ENCODE measurements at regions not wholly inside any gene's neighbourhood (a gene's known extent, or its start where the extent isn't known, plus 50 kb on each side); places are given as distances from the start of the nearest gene placed in this dataset.
A peak's percentile ranks its signal among the peaks of the same experiment; 100 is the strongest.

DNA sequence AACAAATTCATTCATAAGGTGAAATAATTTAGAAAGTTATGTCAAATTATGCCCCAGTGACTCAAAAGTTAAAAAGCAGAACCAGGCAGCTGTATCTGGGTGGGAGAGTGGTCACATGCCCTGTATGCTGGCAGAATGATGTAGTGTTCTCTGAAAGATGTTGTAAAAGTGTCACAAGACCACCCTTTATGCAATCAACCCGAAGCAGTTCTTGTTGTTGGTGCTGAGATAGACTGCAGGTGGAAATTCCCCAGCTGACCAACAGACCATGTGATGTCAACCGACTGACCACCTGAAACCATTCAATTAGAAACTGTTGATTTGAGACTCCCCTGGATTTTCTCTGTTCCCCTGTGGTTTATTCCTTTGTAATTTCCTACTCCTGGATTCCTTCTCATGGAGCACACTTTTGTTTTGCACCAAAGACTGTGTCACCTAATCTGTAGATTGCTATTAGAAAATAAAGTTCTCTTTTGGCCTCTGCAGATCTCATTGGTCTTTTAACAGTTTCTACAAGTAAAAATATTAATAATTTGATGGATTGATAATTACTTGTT is 1341.3 kb upstream of the LRRTM1 start:
- WGBS (ENCODE audit: insufficient coverage) = 100% methylated on average over 1 of the region's 2 CpGs
- Histone ChIP-seq H3K4me1 (ENCODE audit: control insufficient read depth, insufficient read depth, low read length) (no peaks in the 10 kb centered on the region), H3K9me3 (replicated peaks; ENCODE audit: control insufficient read depth, low read depth, low read length) (no peaks in the 10 kb centered on the region), H3K36me3 (ENCODE audit: control insufficient read depth, insufficient read depth, low read length) (no peaks in the 10 kb centered on the region), H3K27me3 (ENCODE audit: control insufficient read depth, insufficient read depth, low read length) (no peaks in the 10 kb centered on the region), H3K27ac (ENCODE audit: low read length) (no peak overlapping the region), H3K4me3 (ENCODE audit: low read length) (no peak overlapping the region)
- no peak for DNase-seq

DNA sequence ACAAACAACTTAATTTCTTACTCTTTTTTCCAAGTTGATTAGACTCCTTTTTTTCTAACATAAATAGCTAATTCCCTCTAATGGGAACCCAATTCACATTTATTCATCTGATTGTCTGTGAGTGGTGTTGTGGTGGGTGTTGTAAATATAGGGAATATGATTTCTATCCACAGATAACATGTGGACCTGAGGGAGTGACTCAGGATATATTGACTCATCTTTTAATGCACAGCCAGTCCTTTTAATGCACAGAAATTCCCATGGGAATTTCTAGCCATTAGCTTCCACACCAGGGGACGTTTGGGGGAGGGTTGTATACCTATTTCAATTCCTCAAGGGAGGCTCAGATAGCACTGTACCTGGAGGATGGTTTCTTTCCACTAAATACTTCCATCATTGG is 1339.6 kb upstream of the LRRTM1 start:
- WGBS (ENCODE audit: insufficient coverage) = no CpG with 5 or more reads among the region's 1 CpG
- Histone ChIP-seq H3K36me3 (ENCODE audit: control insufficient read depth, insufficient read depth, low read length) (no peaks in the 10 kb centered on the region), H3K4me1 (ENCODE audit: control insufficient read depth, insufficient read depth, low read length) (no peaks in the 10 kb centered on the region), H3K9me3 (replicated peaks; ENCODE audit: control insufficient read depth, low read depth, low read length) (no peaks in the 10 kb centered on the region), H3K27ac (ENCODE audit: low read length) (no peak overlapping the region), H3K27me3 (ENCODE audit: control insufficient read depth, insufficient read depth, low read length) (no peaks in the 10 kb centered on the region), H3K4me3 (ENCODE audit: low read length) (no peak overlapping the region)
- no peak for DNase-seq

DNA sequence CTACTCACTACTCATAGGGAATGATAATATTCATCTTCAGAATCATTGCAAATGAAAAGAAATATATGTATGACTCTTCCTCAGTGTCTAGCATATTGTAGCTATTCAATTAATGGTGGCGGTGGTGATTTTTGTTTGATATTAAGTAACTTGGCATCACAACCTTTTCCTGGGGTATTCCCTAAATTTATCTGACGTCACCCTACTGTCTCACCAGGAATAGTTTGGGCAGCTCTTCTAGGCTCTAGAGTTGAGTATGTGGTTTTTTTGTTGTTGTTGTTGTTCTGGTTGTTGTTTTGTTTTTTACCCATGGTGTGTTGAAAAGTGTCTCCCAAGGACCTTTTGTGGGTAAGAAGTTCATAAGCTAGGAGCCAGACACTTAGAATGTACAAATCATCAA is 1320.3 kb upstream of the LRRTM1 start:
- H3K4me1 ChIP-seq (ENCODE audit: control insufficient read depth, insufficient read depth, low read length) = no peaks in the 10 kb centered on the region
- no peak for DNase-seq
- H3K4me3 ChIP-seq (ENCODE audit: low read length) = no peak overlapping the region
- no peaks in the 10 kb centered on the region for H3K27me3 ChIP-seq (ENCODE audit: control insufficient read depth, insufficient read depth, low read length)
- H3K27ac ChIP-seq (ENCODE audit: low read length) = no peak overlapping the region
- no peaks in the 10 kb centered on the region for H3K9me3 ChIP-seq (replicated peaks; ENCODE audit: control insufficient read depth, low read depth, low read length)
- no CpG with 5 or more reads among the region's 2 CpGs for WGBS (ENCODE audit: insufficient coverage)
- H3K36me3 ChIP-seq (ENCODE audit: control insufficient read depth, insufficient read depth, low read length) = no peaks in the 10 kb centered on the region

DNA sequence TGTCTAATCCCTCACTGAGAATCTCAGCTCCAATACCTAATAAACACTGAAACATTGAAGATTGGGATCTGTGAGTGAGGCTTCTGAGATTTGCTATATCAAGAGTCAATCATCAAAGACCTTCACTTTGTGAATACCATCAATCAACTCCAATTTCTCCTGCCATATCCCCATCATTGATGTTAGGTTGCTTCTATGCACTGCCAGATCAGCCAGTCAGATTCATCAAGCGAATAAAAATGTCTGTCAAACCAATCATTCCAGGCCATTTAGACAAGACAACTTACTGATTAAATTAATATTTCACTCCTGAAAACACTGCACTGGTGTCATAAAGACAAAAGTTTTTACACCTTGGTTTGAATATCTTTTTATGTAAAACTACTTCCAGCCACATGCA is 1295.5 kb upstream of the LRRTM1 start:
- Histone ChIP-seq H3K4me1 (ENCODE audit: control insufficient read depth, insufficient read depth, low read length) (no peaks in the 10 kb centered on the region), H3K27me3 (ENCODE audit: control insufficient read depth, insufficient read depth, low read length) (no peaks in the 10 kb centered on the region), H3K27ac (ENCODE audit: low read length) (no peak overlapping the region), H3K9me3 (replicated peaks; ENCODE audit: control insufficient read depth, low read depth, low read length) (no peaks in the 10 kb centered on the region), H3K36me3 (ENCODE audit: control insufficient read depth, insufficient read depth, low read length) (no peaks in the 10 kb centered on the region), H3K4me3 (ENCODE audit: low read length) (no peak overlapping the region)
- WGBS (ENCODE audit: insufficient coverage) = 100% methylated on average over 1 of the region's 1 CpG
- DNase-seq = no peak

DNA sequence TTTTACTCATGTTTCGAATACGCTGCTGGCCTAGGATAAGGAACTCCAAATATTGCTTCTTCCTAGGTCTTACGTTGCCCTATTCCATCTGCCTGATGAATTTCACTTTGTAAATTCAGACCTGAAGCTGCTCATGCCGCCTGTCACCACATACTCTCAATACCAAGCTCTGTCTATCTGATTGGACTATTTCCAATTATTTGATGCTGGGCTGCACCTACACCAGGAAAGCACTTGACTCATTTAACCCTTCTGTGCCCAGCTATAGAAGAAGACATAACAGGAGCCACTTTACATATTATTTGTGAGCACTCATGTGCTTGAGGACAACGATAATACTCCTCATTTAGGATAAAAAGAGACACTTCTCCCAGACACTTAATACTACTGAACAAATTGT is 1293.9 kb upstream of the LRRTM1 start:
- Histone ChIP-seq H3K4me1 (ENCODE audit: control insufficient read depth, insufficient read depth, low read length) (no peaks in the 10 kb centered on the region), H3K4me3 (ENCODE audit: low read length) (no peak overlapping the region), H3K9me3 (replicated peaks; ENCODE audit: control insufficient read depth, low read depth, low read length) (no peaks in the 10 kb centered on the region), H3K36me3 (ENCODE audit: control insufficient read depth, insufficient read depth, low read length) (no peaks in the 10 kb centered on the region), H3K27ac (ENCODE audit: low read length) (no peak overlapping the region), H3K27me3 (ENCODE audit: control insufficient read depth, insufficient read depth, low read length) (no peaks in the 10 kb centered on the region)
- DNase-seq = no peak
- 75% methylated on average over 4 of the region's 5 CpGs for WGBS (ENCODE audit: insufficient coverage)

DNA sequence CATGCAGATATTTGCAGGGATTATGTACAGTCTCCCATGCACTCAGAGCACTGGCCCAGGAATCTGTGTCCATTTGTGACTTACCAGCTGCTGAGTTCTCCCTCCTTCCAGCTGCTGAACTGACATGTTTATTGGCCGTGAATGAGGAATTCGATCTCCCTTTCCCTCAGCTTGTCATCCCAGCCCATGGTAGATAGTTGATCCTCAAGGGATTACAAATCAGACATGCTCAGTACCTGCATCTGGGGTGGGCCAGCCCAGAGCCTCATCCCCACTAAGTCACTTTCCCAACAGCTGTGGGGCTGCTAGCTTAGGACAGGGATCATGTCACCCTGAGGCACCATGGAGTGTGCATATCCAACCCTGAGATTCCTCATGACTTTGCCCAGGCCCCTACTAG is 1284.9 kb upstream of the LRRTM1 start:
- H3K27ac ChIP-seq (ENCODE audit: low read length) = no peak overlapping the region
- peak; percentile 25 for DNase-seq
- WGBS (ENCODE audit: insufficient coverage) = 50% methylated on average over 2 of the region's 2 CpGs
- H3K4me3 ChIP-seq (ENCODE audit: low read length) = no peak overlapping the region
- H3K36me3 ChIP-seq (ENCODE audit: control insufficient read depth, insufficient read depth, low read length) = no peaks in the 10 kb centered on the region
- no peaks in the 10 kb centered on the region for H3K9me3 ChIP-seq (replicated peaks; ENCODE audit: control insufficient read depth, low read depth, low read length)
- H3K4me1 ChIP-seq (ENCODE audit: control insufficient read depth, insufficient read depth, low read length) = no peaks in the 10 kb centered on the region
- no peaks in the 10 kb centered on the region for H3K27me3 ChIP-seq (ENCODE audit: control insufficient read depth, insufficient read depth, low read length)

DNA sequence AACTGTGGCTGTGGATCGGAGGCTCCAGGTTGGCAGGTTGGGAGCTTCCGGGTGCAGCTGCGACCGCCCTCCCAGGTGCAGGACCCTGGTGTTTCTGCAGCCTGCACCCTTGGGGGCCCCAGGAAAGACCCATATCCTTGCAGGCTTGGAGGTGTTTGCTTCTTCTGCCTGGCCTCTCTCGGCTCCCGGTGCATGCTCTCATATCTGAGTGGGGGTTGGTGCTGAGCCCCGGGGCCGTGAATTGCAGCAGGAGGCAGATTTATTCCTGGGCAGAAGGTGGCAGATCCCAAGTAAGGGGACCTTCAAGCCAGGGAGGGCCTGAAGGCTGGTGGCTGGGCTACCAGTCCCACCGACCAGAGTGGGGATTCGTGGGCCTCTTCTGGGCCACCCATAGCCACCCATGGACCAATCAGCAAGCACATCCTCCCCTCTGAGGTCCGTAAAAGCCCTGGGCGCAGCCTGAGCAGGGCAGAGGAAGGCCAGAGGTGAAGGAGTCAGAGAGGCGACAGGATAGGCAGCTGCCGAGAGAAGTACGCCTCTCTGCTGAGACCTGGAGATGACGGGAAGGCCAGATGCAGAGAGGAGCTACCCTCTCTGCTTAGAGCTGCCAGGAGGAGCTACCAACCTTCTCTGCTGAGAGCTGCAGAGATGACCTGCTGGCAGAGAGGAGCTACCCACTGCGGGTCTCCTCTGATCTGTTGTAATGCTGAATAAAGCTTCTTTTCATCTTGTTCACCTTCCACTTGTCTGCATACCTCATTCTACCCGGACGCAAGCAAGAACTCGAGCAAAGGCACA is 1279.0 kb upstream of the LRRTM1 start:
- H3K4me3 ChIP-seq (ENCODE audit: low read length) = no peak overlapping the region
- no peaks in the 10 kb centered on the region for H3K9me3 ChIP-seq (replicated peaks; ENCODE audit: control insufficient read depth, low read depth, low read length)
- H3K36me3 ChIP-seq (ENCODE audit: control insufficient read depth, insufficient read depth, low read length) = no peaks in the 10 kb centered on the region
- no peak overlapping the region for H3K27ac ChIP-seq (ENCODE audit: low read length)
- no peak for DNase-seq
- no peaks in the 10 kb centered on the region for H3K4me1 ChIP-seq (ENCODE audit: control insufficient read depth, insufficient read depth, low read length)
- H3K27me3 ChIP-seq (ENCODE audit: control insufficient read depth, insufficient read depth, low read length) = no peaks in the 10 kb centered on the region
- 82% methylated on average over 14 of the region's 20 CpGs for WGBS (ENCODE audit: insufficient coverage)

DNA sequence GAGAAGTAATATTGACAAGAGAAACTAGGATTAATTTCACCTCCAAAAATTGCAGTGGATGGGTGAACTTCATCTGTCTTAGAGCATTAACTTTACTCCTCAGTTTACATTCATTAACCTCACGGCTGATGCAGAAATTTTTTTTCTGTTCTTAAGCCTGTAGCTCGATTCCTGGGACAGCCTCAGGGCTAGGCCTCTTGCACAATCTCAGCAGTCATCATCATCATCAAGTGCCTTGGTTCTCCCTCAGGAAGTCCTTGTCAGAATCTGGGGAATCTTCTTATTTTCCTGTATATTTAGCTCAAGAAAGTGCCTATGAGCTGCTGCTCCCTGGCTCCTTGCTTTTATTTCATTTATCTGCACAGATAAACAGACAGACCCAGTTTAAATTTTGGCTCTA is 1272.2 kb upstream of the LRRTM1 start:
- Histone ChIP-seq H3K36me3 (ENCODE audit: control insufficient read depth, insufficient read depth, low read length) (no peaks in the 10 kb centered on the region), H3K9me3 (replicated peaks; ENCODE audit: control insufficient read depth, low read depth, low read length) (no peaks in the 10 kb centered on the region), H3K4me1 (ENCODE audit: control insufficient read depth, insufficient read depth, low read length) (no peaks in the 10 kb centered on the region), H3K4me3 (ENCODE audit: low read length) (no peak overlapping the region), H3K27me3 (ENCODE audit: control insufficient read depth, insufficient read depth, low read length) (no peaks in the 10 kb centered on the region), H3K27ac (ENCODE audit: low read length) (no peak overlapping the region)
- DNase-seq = no peak
- 60% methylated on average over 2 of the region's 2 CpGs for WGBS (ENCODE audit: insufficient coverage)

DNA sequence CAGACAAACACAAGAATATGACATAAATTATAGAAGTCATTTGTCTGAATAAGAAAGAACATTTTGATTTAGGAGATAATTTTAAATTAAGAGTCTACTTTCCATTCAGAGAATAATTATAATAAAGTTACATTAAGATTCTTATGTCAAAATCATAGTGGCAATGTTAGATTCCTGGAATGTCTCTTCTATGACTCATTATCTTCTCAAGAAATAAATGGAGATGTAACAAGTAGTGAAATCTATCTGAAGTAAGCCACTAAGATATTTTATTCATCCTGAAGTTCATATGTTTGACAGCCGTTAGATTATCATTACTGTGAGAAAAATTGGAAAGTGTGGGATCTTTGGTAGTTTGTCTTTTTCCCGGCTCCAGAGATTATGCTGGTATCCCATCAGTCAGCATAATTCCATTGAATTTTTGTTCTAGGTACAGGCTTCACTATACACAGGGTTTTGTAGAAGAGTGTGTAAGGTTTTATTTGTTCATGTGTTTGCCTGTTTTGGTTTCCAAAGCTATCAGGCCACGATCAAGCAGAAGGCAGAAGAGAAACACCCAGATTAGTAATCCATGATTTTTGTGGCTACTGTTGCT is 1246.6 kb upstream of the LRRTM1 start:
- no peak for DNase-seq
- H3K36me3 ChIP-seq (ENCODE audit: control insufficient read depth, insufficient read depth, low read length) = no peaks in the 10 kb centered on the region
- H3K9me3 ChIP-seq (replicated peaks; ENCODE audit: control insufficient read depth, low read depth, low read length) = no peaks in the 10 kb centered on the region
- no peaks in the 10 kb centered on the region for H3K4me1 ChIP-seq (ENCODE audit: control insufficient read depth, insufficient read depth, low read length)
- H3K27ac ChIP-seq (ENCODE audit: low read length) = no peak overlapping the region
- no peak overlapping the region for H3K4me3 ChIP-seq (ENCODE audit: low read length)
- no peaks in the 10 kb centered on the region for H3K27me3 ChIP-seq (ENCODE audit: control insufficient read depth, insufficient read depth, low read length)
- WGBS (ENCODE audit: insufficient coverage) = no CpG with 5 or more reads among the region's 3 CpGs

GRCh38 chr2:81550277-81550676 is 1245.7 kb upstream of the LRRTM1 start:
- WGBS (ENCODE audit: insufficient coverage) = no CpG with 5 or more reads among the region's 3 CpGs
- no peak for DNase-seq

More at GRCh38 chr2:81550277-81550676, 1245.7 kb upstream of the LRRTM1 start:
- no peaks in the 10 kb centered on the region for H3K27me3 ChIP-seq (ENCODE audit: control insufficient read depth, insufficient read depth, low read length)
- H3K9me3 ChIP-seq (replicated peaks; ENCODE audit: control insufficient read depth, low read depth, low read length) = no peaks in the 10 kb centered on the region
- H3K27ac ChIP-seq (ENCODE audit: low read length) = no peak overlapping the region
- H3K4me3 ChIP-seq (ENCODE audit: low read length) = no peak overlapping the region
- no peaks in the 10 kb centered on the region for H3K36me3 ChIP-seq (ENCODE audit: control insufficient read depth, insufficient read depth, low read length)
- H3K4me1 ChIP-seq (ENCODE audit: control insufficient read depth, insufficient read depth, low read length) = no peaks in the 10 kb centered on the region
